ENCODE measurements at regions not wholly inside any gene's neighbourhood (a gene's known extent, or its start where the extent isn't known, plus 50 kb on each side); places are given as distances from the start of the nearest gene placed in this dataset.

- no peak for TF ChIP-seq CTCF (IDR thresholded peaks at IDR 0.05)
- TF ChIP-seq POLR2A (IDR thresholded peaks at IDR 0.05): no peak
Observed at GRCh38 chr3:31423482-31423881, 109.2 kb upstream of the STT3B start.

All from Peyer's patch (tissue), 4 donors.